ENCODE measurements at regions not wholly inside any gene's neighbourhood (a gene's known extent, or its start where the extent isn't known, plus 50 kb on each side); places are given as distances from the start of the nearest gene placed in this dataset.

GRCh38 chr16:7246578-7246977 is 86.1 kb upstream of the RBFOX1 start:
- TF ChIP-seq POLR2A (IDR thresholded peaks at IDR 0.05) (no peak), CTCF (IDR thresholded peaks at IDR 0.05) (no peak)

Data from vagina (tissue), 2 donors.